AG10803 (cell line): ENCODE measurements at regions not wholly inside any gene's neighbourhood (a gene's known extent, or its start where the extent isn't known, plus 50 kb on each side); places are given as distances from the start of the nearest gene placed in this dataset.

Source experiments
- DNase-seq: peaks from one replicate; pipeline ENCODE4 v3.0.0; 2010; ENCODE audit warnings: low read depth
- H3K4me3 ChIP-seq: 2 replicates; pipeline ENCODE4 v1.5.1; 2011; ENCODE audit warnings: mild to moderate bottlenecking, low read length, control low read depth
- TF ChIP-seq, protein P1 (sequence below): conservative IDR thresholded peaks from 2 replicates; pipeline ENCODE4 v1.5.1; 2011; ENCODE audit warnings: mild to moderate bottlenecking, low read length, control low read depth, inconsistent platforms

DNA sequence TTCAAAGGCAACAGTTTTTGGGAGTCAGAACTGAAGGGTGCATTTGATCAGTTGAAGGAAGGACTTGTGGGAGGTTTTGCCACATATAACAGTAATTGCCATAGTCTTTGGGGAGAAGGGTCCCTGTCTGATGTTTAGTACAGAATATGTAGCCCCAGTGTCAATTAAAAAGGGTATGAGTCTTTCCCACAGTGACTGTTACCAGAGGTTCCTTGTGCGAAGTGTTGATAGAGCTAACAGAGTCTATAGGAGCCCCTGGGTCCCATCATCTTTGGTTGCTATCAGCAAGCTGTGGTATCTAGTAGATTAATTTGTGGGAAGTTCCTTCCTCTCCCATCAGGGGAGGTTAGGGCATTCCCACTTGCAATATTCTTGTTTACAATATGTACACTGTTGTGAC lies 329.2 kb downstream of the PTPRU start:
- DNase-seq = no peak
- H3K4me3 ChIP-seq = no peak overlapping the region
- TF ChIP-seq, protein P1, sequence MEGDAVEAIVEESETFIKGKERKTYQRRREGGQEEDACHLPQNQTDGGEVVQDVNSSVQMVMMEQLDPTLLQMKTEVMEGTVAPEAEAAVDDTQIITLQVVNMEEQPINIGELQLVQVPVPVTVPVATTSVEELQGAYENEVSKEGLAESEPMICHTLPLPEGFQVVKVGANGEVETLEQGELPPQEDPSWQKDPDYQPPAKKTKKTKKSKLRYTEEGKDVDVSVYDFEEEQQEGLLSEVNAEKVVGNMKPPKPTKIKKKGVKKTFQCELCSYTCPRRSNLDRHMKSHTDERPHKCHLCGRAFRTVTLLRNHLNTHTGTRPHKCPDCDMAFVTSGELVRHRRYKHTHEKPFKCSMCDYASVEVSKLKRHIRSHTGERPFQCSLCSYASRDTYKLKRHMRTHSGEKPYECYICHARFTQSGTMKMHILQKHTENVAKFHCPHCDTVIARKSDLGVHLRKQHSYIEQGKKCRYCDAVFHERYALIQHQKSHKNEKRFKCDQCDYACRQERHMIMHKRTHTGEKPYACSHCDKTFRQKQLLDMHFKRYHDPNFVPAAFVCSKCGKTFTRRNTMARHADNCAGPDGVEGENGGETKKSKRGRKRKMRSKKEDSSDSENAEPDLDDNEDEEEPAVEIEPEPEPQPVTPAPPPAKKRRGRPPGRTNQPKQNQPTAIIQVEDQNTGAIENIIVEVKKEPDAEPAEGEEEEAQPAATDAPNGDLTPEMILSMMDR = no peak

DNA sequence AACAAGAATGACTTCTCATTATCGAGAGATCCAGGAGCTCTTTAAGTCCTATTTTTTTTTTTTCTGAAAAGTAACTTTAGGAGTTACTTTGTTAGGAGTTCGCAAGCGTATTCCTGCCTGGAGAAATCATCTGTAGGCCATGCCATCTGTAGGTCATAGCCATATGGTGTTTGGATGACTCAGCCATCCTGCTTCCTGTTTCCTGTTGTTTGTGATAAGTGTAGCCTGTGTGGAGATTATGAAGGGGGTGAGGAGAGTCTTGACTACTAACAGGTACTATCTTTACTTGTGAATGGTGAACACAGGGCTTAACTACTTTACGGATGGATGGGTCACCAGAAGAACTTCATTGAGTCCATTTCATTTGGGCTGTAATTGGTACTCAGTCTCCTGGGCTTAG lies 327.2 kb downstream of the PTPRU start:
- H3K4me3 ChIP-seq = no peak overlapping the region
- DNase-seq = peak; percentile 9
- TF ChIP-seq, protein P1 = no peak

DNA sequence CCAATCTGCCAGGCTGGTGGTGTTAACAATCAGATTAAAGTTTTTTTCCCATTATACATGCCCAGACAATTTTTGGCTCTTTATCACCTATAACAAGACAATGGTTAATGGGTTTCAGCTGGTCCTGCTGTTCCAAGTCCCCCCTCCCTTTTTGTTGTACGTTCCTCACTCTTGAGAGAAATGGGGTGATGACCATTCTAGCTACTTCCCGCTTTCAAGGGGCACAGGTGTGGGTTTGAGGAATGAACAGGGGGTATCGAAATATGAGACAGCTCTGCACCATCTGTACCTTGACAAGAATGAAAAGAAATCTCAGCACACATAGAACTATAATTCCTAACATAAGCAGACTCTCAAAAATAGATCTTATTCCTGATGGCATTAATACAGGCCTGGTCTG lies 326.8 kb downstream of the PTPRU start:
- no peak for DNase-seq
- H3K4me3 ChIP-seq = no peak overlapping the region
- TF ChIP-seq, protein P1 = no peak

DNA sequence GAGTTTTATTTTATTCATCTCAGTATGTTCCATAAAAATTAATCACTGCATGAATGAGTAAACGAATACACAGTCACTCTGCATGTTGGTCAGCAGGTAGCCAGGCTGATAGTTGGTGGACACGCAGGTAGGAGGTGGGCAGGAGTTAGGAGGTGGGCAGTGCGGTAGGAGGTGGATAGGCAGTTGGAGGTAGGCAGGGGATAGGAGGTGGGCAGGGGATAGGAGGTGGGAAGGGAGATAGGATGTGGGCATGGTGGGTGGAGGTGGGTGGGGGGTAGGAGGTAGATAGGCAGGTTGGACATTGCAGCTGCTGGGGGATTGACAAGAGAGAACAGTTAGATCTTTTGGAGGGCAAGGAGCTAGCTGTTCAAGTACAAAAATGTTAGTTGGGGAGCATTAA lies 322.7 kb downstream of the PTPRU start:
- no peak overlapping the region for H3K4me3 ChIP-seq
- TF ChIP-seq, protein P1 = no peak
- no peak for DNase-seq

DNA sequence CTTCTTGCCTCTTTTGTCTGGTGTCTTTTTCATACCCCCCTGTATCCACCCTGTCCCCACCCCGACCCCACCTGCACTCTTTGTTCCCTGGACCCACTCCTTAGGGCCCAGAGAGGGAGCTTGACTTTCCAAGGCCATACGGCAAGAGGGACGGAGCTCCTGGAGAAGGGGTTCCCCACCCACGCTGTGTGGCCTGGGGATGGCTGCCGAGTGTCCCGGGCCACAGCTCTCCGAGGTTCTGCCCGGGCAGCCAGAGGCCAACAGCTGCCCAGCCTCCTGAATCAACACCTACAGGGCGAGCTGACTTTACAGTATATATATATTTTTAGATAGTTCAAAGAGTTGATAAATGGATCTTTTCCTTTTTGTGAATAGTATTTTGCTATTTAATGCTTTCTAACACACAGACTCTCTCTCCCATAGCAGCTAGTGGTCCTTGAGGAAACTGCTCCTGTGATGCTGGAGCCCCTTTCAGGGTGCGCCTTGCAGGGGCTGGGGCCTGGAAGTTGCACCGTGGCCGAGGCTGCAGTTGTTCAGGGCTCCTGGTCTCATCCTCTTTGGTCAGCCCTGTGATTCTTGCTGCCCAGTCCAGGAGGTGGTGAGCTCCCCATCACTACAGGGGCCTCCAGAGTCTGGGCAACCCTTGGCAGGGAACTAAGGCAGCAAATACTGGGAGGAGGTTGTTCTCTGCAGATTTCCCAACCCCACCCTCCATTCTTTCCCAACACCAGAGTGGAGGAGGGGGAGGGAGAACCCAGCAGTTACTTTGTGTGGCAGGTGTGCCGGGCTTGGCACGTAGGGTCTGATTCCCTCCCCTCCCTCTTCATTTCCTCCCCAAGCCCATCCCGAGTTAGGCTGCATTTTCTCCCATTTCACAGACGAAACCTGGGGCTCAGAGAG lies 321.6 kb downstream of the PTPRU start:
- no peak for DNase-seq
- no peak overlapping the region for H3K4me3 ChIP-seq
- TF ChIP-seq, protein P1 = no peak

DNA sequence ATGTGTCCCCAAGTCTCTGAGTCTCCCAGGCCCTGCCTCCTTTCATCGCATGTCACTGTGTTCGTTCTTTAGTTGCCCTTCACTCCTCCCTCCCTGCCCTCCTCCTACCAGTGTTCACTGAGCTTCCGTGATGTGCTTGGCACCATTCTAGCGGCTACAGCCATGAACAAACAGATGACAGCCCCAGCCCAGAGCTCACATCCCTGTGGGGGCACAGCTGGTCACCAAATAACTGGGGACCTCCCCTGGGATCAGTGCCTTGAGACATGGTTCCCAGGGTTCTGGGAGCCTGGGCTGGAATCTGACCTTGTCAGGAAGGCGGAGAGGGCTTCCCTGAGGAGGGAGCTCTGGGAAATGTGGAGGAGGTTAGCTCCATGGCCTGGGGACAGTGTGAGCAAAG lies 320.7 kb downstream of the PTPRU start:
- TF ChIP-seq, protein P1 = no peak
- DNase-seq = no peak
- no peak overlapping the region for H3K4me3 ChIP-seq

DNA sequence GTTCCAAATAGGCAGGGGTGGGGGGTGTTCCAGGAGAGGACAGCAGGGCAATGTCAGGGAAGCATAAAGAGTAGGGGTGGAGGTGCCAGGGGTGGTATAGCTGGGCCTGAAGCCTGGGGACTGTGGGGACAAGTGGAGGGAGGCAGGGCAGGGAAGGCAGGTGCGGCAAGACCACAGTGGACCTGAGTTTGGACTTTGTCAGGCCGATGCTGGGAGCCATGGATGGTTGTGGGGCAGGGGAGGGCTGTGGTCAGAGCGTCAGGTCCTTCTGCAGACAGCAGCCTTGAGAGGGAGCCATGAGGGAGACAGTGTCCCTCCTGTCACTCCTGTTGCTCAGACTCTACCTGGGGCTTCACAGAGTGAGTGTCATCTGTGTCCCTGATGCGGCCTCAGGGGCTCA lies 320.3 kb downstream of the PTPRU start:
- TF ChIP-seq, protein P1 = no peak
- no peak for DNase-seq
- no peak overlapping the region for H3K4me3 ChIP-seq
